Trophoblast cell (in vitro differentiated cells and primary cell): ENCODE measurements at regions not wholly inside any gene's neighbourhood (a gene's known extent, or its start where the extent isn't known, plus 50 kb on each side); places are given as distances from the start of the nearest gene placed in this dataset.
A peak's percentile ranks its signal among the peaks of the same experiment; 100 is the strongest.

Experiments
- DNase-seq, 2 donors: peaks; one replicate each; pipeline ENCODE4 v3.0.0-alpha.2; 2016
- H2AFZ ChIP-seq: 2 replicates; pipeline ENCODE4 v1.6.1; 2013; ENCODE audit warnings: low read length, moderate library complexity, mild to moderate bottlenecking; ENCODE audit not compliant: insufficient read depth, poor library complexity
- H2AK5ac ChIP-seq: 2 replicates; pipeline ENCODE4 v1.6.1; 2013; ENCODE audit warnings: mild to moderate bottlenecking, low read length
- H2BK120ac ChIP-seq: 2 replicates; pipeline ENCODE4 v1.6.1; 2013; ENCODE audit warnings: low read length, mild to moderate bottlenecking, moderate library complexity; ENCODE audit not compliant: insufficient read depth, poor library complexity
- H2BK12ac ChIP-seq: 2 replicates; pipeline ENCODE4 v1.6.1; 2013; ENCODE audit warnings: mild to moderate bottlenecking, low read length, moderate library complexity
- H2BK5ac ChIP-seq: 2 replicates; pipeline ENCODE4 v1.6.1; 2013; ENCODE audit warnings: low read length, low read depth, moderate library complexity, mild to moderate bottlenecking; ENCODE audit not compliant: poor library complexity
- H3K14ac ChIP-seq: 2 replicates; pipeline ENCODE4 v1.6.1; 2013; ENCODE audit warnings: mild to moderate bottlenecking, low read length
- H3K18ac ChIP-seq: 2 replicates; pipeline ENCODE4 v1.6.1; 2013; ENCODE audit warnings: mild to moderate bottlenecking, low read length
- H3K23ac ChIP-seq: 2 replicates; pipeline ENCODE4 v1.6.1; 2013; ENCODE audit warnings: low read length
- H3K27ac ChIP-seq: 2 replicates; pipeline ENCODE4 v1.5.1; 2013; ENCODE audit warnings: low read depth, mild to moderate bottlenecking, inconsistent platforms, low read length, moderate library complexity
- H3K27me3 ChIP-seq: 2 replicates; pipeline ENCODE4 v1.6.1; 2013; ENCODE audit warnings: inconsistent platforms, mild to moderate bottlenecking, low read length, moderate library complexity; ENCODE audit not compliant: insufficient read depth
- H3K36me3 ChIP-seq, 2 experiments: 1 replicate in 1 of 2; 2 replicates in 1 of 2; pipeline ENCODE4 v1.6.1; 2013; ENCODE audit warnings: low read length in 2 of 2, mild to moderate bottlenecking in 2 of 2, moderate library complexity in 1 of 2; ENCODE audit not compliant: insufficient read depth in 2 of 2, control insufficient read depth in 1 of 2
- H3K4ac ChIP-seq: 2 replicates; pipeline ENCODE4 v1.6.1; 2013; ENCODE audit warnings: low read depth, mild to moderate bottlenecking, low read length, moderate library complexity
- H3K4me1 ChIP-seq, 2 experiments: 1 replicate in 1 of 2; 2 replicates in 1 of 2; pipeline ENCODE4 v1.6.1; 2013; ENCODE audit warnings: low read length in 2 of 2, mild to moderate bottlenecking in 2 of 2, moderate library complexity in 1 of 2; ENCODE audit not compliant: insufficient read depth in 2 of 2, control insufficient read depth in 1 of 2
- H3K4me2 ChIP-seq: 2 replicates; pipeline ENCODE4 v1.6.1; 2013; ENCODE audit warnings: inconsistent platforms, mild to moderate bottlenecking, low read length, moderate library complexity
- H3K4me3 ChIP-seq: 2 replicates; pipeline ENCODE4 v1.5.1; 2013; ENCODE audit warnings: mild to moderate bottlenecking, low read depth, low read length, inconsistent platforms
- H3K79me1 ChIP-seq: one replicate; pipeline ENCODE4 v1.6.1; 2013; ENCODE audit warnings: low read length
- H3K79me2 ChIP-seq: 2 replicates; pipeline ENCODE4 v1.6.1; 2013; ENCODE audit warnings: low read length, mild to moderate bottlenecking; ENCODE audit not compliant: control insufficient read depth, insufficient read depth, poor library complexity
- H3K9ac ChIP-seq: 2 replicates; pipeline ENCODE4 v1.6.1; 2013; ENCODE audit warnings: mild to moderate bottlenecking, low read length
- H3K9me3 ChIP-seq: 2 replicates; pipeline ENCODE4 v1.6.1; 2013; ENCODE audit warnings: low read depth, mild to moderate bottlenecking, control low read depth, inconsistent platforms, low read length; ENCODE audit not compliant: insufficient read depth
- H4K12ac ChIP-seq: 2 replicates; pipeline ENCODE4 v1.6.1; 2013; ENCODE audit warnings: low read depth, mild to moderate bottlenecking, low read length, moderate library complexity
- H4K8ac ChIP-seq: 2 replicates; pipeline ENCODE4 v1.6.1; 2013; ENCODE audit warnings: low read depth, mild to moderate bottlenecking, low read length, moderate library complexity
- H4K91ac ChIP-seq: one replicate; pipeline ENCODE4 v1.6.1; 2013; ENCODE audit warnings: low read depth, mild to moderate bottlenecking, low read length, moderate library complexity
- whole genome bisulfite sequencing: extraction: QIAGEN DNeasy Blood & Tissue Kit; methylation state at CpG from one replicate; pipeline ENCODE4 v1.1.7; 2013; ENCODE audit warnings: missing lambda C conversion rate; ENCODE audit not compliant: insufficient read length, insufficient coverage; ENCODE audit errors: extremely low coverage; 5-methylcytosine and 5-hydroxymethylcytosine counted together

DNA sequence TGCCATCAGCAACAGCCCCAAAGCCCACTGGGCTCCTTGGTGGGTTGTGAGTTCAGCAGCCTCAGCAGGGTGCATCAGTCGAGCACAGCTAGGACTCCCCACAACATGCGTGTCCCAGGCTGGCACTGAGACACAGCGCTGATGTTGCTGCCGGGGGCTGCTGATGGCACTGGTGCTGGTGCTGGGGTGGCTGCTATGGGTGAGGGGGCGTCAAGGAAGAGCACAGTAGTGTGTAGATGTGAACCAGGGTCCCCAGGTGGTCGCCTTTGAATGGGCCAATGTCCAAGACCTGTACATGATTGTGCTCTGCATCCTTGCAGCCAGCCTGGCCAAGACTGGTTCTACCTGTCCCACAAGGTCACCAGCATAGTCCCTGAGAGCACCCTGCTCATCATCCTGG, 121.3 kb upstream of the SERPIND1 start:
- Histone ChIP-seq H3K9me3 (peaks cover 8% of the 10 kb centered on the region), H2BK12ac (no peak overlapping the region), H3K4me3 (no peak overlapping the region), H2BK5ac (no peak overlapping the region), H3K79me1 (no peaks in the 10 kb centered on the region), H3K4ac (no peak overlapping the region), H3K79me2 (no peaks in the 10 kb centered on the region), H4K91ac (no peak overlapping the region), H3K4me2 (no peak overlapping the region), H3K4me1 (no peaks in the 10 kb centered on the region), H3K18ac (no peak overlapping the region), H2BK120ac (no peak overlapping the region), H3K27me3 (no peaks in the 10 kb centered on the region), H3K23ac (no peak overlapping the region), H3K14ac (no peak overlapping the region), H4K12ac (no peak overlapping the region), H2AFZ (no peak overlapping the region), H3K9ac (no peak overlapping the region), H4K8ac (no peak overlapping the region), H3K36me3 (no peaks in the 10 kb centered on the region), H3K27ac (no peak overlapping the region), H2AK5ac (no peak overlapping the region)
- peak in 1 of 2 donors; percentile 49 for DNase-seq
- no CpG with 5 or more reads among the region's 6 CpGs for WGBS

DNA sequence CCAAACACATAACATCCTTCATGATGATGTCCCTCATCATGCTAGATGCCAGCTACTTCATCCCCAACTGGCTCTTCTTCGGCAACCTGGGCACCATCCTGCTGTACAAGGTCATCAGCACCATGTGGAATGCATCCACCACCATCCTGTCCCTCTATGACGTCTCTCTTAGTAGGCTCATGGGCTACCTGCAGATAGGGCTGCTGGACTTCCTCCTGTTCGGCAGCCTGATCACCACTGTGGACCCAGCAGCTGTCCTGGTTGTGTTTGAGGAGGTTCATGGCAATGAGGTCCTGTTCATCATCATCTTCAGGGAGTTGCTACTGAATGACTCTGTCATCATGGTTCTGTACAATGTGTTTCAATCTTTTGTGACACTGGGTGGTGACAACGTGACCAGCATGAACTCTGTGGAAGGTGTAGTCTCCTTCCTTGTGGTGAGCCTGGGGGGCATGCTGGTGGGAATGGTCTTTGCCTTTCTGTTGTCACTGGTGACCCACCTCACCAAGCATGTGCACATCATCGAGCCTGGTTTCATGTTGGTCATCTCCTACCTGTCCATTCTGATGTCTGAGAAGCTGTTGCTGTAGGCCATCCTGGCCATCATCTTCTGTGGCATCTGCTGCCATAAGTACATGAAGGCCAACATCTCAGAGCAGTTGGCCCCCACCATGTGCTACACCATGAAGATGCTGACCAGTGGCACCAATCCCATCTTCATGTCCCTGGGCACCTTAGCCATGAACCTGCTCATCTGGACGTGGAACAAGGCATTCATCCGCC, 120.7 kb upstream of the SERPIND1 start:
- Histone ChIP-seq H2AFZ (no peak overlapping the region), H3K79me1 (no peaks in the 10 kb centered on the region), H3K4me1 (no peaks in the 10 kb centered on the region), H3K4me3 (no peak overlapping the region), H2BK12ac (no peak overlapping the region), H3K9ac (no peak overlapping the region), H3K14ac (no peak overlapping the region), H4K91ac (no peak overlapping the region), H3K36me3 (no peaks in the 10 kb centered on the region), H2AK5ac (no peak overlapping the region), H3K27me3 (no peaks in the 10 kb centered on the region), H4K8ac (no peak overlapping the region), H2BK120ac (no peak overlapping the region), H3K4me2 (no peak overlapping the region), H4K12ac (no peak overlapping the region), H3K4ac (no peak overlapping the region), H2BK5ac (no peak overlapping the region), H3K79me2 (no peaks in the 10 kb centered on the region), H3K23ac (no peak overlapping the region), H3K27ac (no peak overlapping the region), H3K18ac (no peak overlapping the region), H3K9me3 (peaks cover 8% of the 10 kb centered on the region)
- WGBS: no CpG with 5 or more reads among the region's 7 CpGs
- no peak for DNase-seq

DNA sequence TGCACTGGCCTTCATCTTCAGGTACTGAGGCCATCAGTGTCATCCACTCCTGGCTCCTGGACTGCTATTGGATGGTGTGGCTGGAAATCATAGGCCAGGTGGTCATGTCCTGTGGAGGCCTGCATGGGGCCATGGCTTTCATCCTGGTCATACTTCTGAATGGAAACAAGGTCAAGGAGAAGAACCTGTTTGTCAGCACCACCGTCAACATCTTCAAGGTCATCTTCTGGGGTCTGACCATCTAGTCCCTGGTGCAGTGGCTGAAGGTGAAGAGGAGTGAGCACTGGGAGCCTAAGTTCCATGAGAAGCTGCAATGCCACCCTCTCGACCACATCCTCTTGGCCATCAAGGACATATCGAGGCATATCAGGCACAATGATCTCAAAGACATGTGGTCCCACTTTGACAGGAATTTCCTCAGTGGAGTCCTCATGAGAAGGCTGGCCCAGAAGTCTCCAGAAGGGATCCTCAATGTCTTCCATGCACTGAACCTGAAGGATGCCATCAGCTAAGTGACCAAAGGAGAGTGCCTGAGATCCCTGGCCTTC, 120.0 kb upstream of the SERPIND1 start:
- H4K8ac ChIP-seq: no peak overlapping the region
- H3K18ac ChIP-seq: no peak overlapping the region
- no peak overlapping the region for H3K4me2 ChIP-seq
- no peak overlapping the region for H3K27ac ChIP-seq
- no peak overlapping the region for H2BK5ac ChIP-seq
- no peak for DNase-seq
- no peak overlapping the region for H3K9ac ChIP-seq
- H3K4me3 ChIP-seq: no peak overlapping the region
- H3K27me3 ChIP-seq: no peaks in the 10 kb centered on the region
- H3K79me2 ChIP-seq: no peaks in the 10 kb centered on the region
- no peak overlapping the region for H2BK120ac ChIP-seq
- no peak overlapping the region for H4K12ac ChIP-seq
- H3K23ac ChIP-seq: no peak overlapping the region
- no peaks in the 10 kb centered on the region for H3K36me3 ChIP-seq
- no CpG with 5 or more reads among the region's 3 CpGs for WGBS
- H2BK12ac ChIP-seq: no peak overlapping the region
- H2AFZ ChIP-seq: no peak overlapping the region
- no peak overlapping the region for H3K14ac ChIP-seq
- peaks cover 8% of the 10 kb centered on the region for H3K9me3 ChIP-seq
- no peak overlapping the region for H4K91ac ChIP-seq
- H2AK5ac ChIP-seq: no peak overlapping the region
- no peaks in the 10 kb centered on the region for H3K79me1 ChIP-seq
- H3K4ac ChIP-seq: no peak overlapping the region
- no peaks in the 10 kb centered on the region for H3K4me1 ChIP-seq

DNA sequence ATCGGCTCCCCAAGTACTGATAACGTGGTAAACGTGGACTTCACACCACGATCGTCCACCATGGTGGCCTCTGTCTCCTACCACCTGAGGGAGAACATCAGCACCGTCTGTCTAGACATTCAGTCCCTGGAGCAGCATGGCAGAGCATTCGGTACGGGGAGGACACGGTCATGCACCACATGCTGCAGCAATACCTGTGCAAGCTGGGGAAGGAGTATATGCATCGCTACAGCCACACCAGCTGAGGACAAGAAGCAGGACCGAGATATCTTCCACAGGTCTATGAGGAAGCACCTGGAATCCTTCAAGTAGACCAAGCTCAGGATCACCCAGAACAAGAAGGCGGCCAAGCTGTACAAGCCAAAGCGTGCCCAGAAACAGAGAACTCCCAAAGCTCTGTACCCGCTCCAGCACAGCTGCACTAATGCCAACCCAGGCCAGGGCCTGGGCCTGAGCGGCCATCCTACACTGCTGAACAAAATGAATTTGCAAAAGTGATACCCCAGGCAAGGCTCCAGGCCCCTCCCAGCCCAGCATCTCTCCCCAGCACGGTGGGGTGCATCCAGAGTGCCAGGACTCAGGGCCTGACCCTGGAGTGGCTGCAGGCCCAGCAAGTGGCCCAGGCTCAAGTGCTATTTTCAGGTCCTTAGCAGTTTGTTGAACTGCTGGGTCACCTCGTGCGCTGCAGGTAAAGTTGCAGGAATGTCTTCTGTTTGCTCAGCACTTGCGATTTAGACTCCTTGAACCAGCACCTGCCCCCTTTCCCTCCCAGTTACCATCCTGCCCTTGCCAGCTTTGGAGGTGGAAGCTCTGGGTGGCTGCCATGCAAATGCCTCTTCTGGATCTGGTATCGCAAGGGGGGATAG, 119.3 kb upstream of the SERPIND1 start:
- Histone ChIP-seq H4K12ac (no peak overlapping the region), H3K79me2 (no peaks in the 10 kb centered on the region), H3K36me3 (no peaks in the 10 kb centered on the region), H2BK120ac (no peak overlapping the region), H3K18ac (no peak overlapping the region), H3K4ac (no peak overlapping the region), H4K8ac (no peak overlapping the region), H3K27me3 (no peaks in the 10 kb centered on the region), H3K9me3 (peaks cover 8% of the 10 kb centered on the region), H3K14ac (no peak overlapping the region), H2AFZ (no peak overlapping the region), H3K9ac (no peak overlapping the region), H3K4me1 (no peaks in the 10 kb centered on the region), H3K79me1 (no peaks in the 10 kb centered on the region), H2AK5ac (no peak overlapping the region), H3K23ac (no peak overlapping the region), H4K91ac (no peak overlapping the region), H3K4me2 (no peak overlapping the region), H2BK12ac (no peak overlapping the region), H3K4me3 (no peak overlapping the region), H3K27ac (no peak overlapping the region), H2BK5ac (no peak overlapping the region)
- no peak for DNase-seq
- no CpG with 5 or more reads among the region's 20 CpGs for WGBS
